PFSK-1 (cell line): ENCODE measurements at regions not wholly inside any gene's neighbourhood (a gene's known extent, or its start where the extent isn't known, plus 50 kb on each side); places are given as distances from the start of the nearest gene placed in this dataset.

Experiments used
- FOXP2 ChIP-seq: optimal IDR thresholded peaks from 2 replicates; pipeline ENCODE3; 2011; ENCODE audit warnings: borderline replicate concordance, control low read depth, inconsistent platforms; ENCODE audit not compliant: insufficient read depth; ENCODE audit errors: extremely low read length, extremely low read depth
- POLR2AphosphoS5 ChIP-seq: IDR thresholded peaks from 2 replicates; pipeline ENCODE4 v1.6.1; 2012; ENCODE audit warnings: low read depth, mild to moderate bottlenecking, control low read depth, low read length, moderate library complexity
- REST ChIP-seq, 2 experiments: IDR thresholded peaks; 2 replicates each; pipeline versions ENCODE4 v1.6.1 to v1.8.0; 2011 to 2012; ENCODE audit warnings: low read depth in 2 of 2, low read length in 2 of 2, control low read depth in 1 of 2, inconsistent platforms in 1 of 2, mild to moderate bottlenecking in 1 of 2, moderate library complexity in 1 of 2; ENCODE audit not compliant: insufficient read depth in 1 of 2
- SIN3A ChIP-seq: IDR thresholded peaks from 2 replicates; pipeline ENCODE4 v1.6.1; 2012; ENCODE audit warnings: mild to moderate bottlenecking, low read length, moderate library complexity, borderline replicate concordance; ENCODE audit not compliant: insufficient read depth
- TAF1 ChIP-seq: IDR thresholded peaks from 2 replicates; pipeline ENCODE4 v1.6.1; 2012; ENCODE audit warnings: low read length, control low read depth, borderline replicate concordance; ENCODE audit not compliant: insufficient read depth

- TF ChIP-seq TAF1 (no peak), SIN3A (no peak), FOXP2 (no peak), REST (IDR thresholded peaks at IDR 0.05; ENCODE audit: insufficient read depth in 1 of 2, low read depth in 2 of 2, low read length in 2 of 2) (no peak), POLR2AphosphoS5 (no peak)
These were observed 1110.5 kb downstream of the TBC1D22A start for GRCh38 chr22:47872761-47873535.

- TF ChIP-seq SIN3A (no peak), POLR2AphosphoS5 (no peak), FOXP2 (no peak), REST (IDR thresholded peaks at IDR 0.05; ENCODE audit: insufficient read depth in 1 of 2, low read depth in 2 of 2, low read length in 2 of 2) (no peak), TAF1 (no peak)
These were observed 1103.2 kb downstream of the TBC1D22A start for GRCh38 chr22:47865626-47866025.

GRCh38 chr22:47862394-47862793, 1099.9 kb downstream of the TBC1D22A start:
- TF ChIP-seq FOXP2 (no peak), SIN3A (no peak), TAF1 (no peak), REST (IDR thresholded peaks at IDR 0.05; ENCODE audit: insufficient read depth in 1 of 2, low read depth in 2 of 2, low read length in 2 of 2) (no peak), POLR2AphosphoS5 (no peak)

GRCh38 chr22:47859881-47860525, 1097.6 kb downstream of the TBC1D22A start:
- TF ChIP-seq POLR2AphosphoS5 (no peak), TAF1 (no peak)

- TF ChIP-seq FOXP2 (no peak), SIN3A (no peak), POLR2AphosphoS5 (no peak), REST (IDR thresholded peaks at IDR 0.05; ENCODE audit: insufficient read depth in 1 of 2, low read depth in 2 of 2, low read length in 2 of 2) (no peak), TAF1 (no peak)
These were observed 1096.4 kb downstream of the TBC1D22A start for GRCh38 chr22:47858773-47859306.
